Glomerular visceral epithelial cell (primary cell): ENCODE measurements at regions not wholly inside any gene's neighbourhood (a gene's known extent, or its start where the extent isn't known, plus 50 kb on each side); places are given as distances from the start of the nearest gene placed in this dataset.

Experiments used
- DNase-seq: peaks from one replicate; pipeline ENCODE4 v3.0.0-alpha.2; 2016; ENCODE audit errors: extremely low spot score

DNA sequence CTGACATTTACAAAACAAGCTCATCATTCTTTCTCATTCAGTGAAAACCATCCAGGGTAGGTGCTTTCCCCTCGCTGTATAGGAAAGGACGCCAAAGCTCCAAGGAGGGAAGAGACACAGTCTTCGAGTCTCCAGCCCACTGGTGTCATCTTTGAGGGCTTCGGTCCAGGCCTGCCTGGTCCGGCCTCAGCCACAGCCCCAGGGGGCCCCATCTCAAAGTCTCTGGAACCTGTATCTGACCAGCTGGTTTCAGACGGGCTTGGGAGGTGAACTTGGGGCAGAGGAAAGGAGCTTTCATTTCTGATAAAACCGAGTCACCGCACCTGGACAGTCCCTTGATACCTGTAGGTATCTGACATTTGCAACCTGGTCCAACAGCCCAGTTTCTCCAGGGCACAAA is 229.5 kb upstream of the RTL1 start:
- no peak for DNase-seq

DNA sequence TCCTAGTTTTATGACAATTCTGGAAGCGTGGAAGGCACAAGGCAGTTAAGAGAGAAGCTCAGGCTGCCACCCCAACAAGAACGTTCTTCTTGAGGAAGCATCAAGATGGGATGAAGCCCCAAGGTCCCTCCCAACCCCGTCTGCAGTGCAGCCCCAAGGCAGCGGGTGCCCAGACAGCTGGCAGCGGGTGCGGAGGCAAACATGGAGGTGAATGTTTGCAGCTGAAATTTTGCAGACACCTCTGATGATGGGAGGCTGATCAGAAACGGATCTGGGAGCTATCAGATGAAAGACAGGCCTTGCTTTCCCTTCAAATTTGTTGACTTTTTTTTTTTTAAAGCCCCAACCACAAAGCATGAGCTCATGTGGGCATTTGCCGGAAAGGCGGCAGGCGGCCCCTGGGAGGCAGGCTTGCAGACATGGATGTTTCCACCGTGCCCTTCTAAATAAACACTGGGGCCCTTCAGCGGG is 230.7 kb upstream of the RTL1 start:
- DNase-seq, result no peak

- no peak for DNase-seq
Observed at GRCh38 chr14:101134851-101135433, 231.4 kb upstream of the RTL1 start.

- no peak for DNase-seq
Observed at GRCh38 chr14:101135796-101136742, 232.5 kb upstream of the RTL1 start.

DNA sequence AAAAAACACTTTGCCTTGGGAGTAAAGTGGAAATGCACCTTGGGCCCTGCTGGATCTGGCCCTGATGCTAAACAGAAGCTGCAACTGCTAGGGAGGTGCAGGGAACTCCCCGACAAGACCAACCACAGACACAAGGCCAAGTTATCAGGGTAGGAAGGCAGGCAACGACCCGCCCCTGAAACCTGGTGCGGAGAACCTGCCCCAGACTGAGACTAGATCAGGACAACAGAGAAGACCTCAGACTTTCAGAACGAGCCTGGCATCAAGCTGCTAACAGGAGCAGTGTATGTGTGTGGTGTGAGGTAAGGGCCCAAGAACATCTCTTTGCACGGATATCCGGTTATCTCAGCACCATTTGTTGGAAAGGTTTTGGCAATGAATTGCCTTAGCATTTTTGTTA is 233.7 kb upstream of the RTL1 start:
- DNase-seq, result no peak

DNA sequence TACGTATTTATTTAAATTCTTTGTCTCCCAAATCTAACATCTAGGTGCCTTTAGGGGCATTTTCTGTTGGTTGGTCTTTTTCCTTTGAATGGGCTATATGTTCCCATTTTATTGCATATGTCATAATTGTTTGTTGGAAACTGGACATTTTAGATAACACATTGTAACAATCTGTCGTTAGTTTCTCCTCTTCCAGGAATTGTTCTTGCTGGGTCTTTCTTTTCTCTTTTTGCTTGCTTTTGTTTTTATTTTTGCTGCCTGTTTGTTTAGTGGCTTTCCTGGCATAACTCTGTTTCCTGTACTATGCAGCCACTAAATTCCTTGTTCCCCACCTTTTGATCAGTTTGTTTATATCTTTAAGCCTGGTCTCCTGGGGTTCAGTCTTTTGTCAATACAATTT is 244.3 kb upstream of the RTL1 start:
- DNase-seq, result no peak

GRCh38 chr14:101150039-101150610 is 246.6 kb upstream of the RTL1 start:
- DNase-seq, result no peak

- DNase-seq, result no peak
Observed at GRCh38 chr14:101151226-101151926, 247.9 kb upstream of the RTL1 start.

GRCh38 chr14:101151927-101152305 is 248.4 kb upstream of the RTL1 start:
- DNase-seq, result no peak

DNA sequence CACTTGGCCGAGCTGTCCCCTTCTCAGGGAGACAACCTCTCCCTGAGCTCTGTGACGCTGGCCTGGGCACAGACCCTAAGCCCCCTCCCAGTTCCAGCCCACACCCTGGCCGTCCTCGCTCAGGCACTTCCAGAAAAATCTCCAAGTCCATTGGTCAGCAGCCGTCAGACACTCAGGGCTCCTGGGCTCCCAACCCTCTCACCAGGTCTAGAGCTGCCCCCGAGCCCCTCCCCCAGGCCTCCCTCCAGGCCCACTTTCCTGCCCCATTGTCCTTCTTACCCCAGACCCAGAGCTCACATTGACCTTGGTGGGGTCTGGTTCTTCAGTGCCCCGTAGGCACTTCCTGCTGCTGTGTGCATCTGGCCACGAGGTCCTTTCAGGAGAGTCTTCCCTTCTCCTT is 249.3 kb upstream of the RTL1 start:
- no peak for DNase-seq

GRCh38 chr14:101153691-101154090 is 250.2 kb upstream of the RTL1 start:
- no peak for DNase-seq

- DNase-seq, result no peak
Observed at GRCh38 chr14:101155575-101155974, 252.1 kb upstream of the RTL1 start.

GRCh38 chr14:101167428-101167827 is 263.9 kb upstream of the RTL1 start:
- no peak for DNase-seq

DNA sequence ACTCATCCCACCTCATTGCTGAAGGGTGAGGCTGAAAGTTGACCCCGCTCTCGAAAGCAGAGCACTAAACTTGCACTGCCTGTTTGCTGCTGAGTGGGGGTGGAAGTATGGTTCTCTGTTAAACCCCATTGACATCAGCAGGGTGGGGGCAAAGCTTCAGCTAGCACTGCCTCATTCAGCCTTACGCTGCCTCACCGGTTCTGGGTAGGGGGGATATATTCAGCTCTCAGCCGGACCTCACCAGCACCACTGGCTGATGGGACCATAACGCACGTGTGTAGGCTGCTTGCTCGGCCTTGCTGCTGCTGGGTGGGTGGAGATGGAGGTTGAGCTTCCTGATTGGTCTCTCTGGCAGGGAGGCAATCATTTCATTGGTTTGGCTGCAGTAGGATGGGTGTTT is 265.7 kb upstream of the RTL1 start:
- DNase-seq, result no peak

DNA sequence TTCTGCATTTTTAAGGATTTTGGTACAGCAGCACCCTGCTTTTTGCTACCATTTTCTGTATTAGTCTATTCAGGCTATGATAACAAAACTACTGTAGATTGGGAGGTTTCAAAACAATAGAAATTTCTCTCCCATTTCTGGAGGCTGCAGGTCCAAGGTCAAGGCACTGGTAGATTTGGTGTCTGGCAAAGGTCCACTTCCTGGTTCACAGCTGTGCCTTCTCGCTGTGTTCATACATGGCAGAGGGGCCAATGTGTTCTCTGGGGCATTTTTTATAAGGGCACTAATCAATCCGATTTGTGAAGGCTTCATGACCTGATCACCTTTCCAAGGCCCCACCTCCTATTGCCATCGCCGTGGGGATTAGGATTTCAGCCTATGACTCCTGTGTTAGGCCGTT is 268.1 kb upstream of the RTL1 start:
- DNase-seq, result no peak

- no peak for DNase-seq
Observed at GRCh38 chr14:101173698-101174521, 270.4 kb upstream of the RTL1 start.

- no peak for DNase-seq
Observed at GRCh38 chr14:101174522-101174838, 271.0 kb upstream of the RTL1 start.

DNA sequence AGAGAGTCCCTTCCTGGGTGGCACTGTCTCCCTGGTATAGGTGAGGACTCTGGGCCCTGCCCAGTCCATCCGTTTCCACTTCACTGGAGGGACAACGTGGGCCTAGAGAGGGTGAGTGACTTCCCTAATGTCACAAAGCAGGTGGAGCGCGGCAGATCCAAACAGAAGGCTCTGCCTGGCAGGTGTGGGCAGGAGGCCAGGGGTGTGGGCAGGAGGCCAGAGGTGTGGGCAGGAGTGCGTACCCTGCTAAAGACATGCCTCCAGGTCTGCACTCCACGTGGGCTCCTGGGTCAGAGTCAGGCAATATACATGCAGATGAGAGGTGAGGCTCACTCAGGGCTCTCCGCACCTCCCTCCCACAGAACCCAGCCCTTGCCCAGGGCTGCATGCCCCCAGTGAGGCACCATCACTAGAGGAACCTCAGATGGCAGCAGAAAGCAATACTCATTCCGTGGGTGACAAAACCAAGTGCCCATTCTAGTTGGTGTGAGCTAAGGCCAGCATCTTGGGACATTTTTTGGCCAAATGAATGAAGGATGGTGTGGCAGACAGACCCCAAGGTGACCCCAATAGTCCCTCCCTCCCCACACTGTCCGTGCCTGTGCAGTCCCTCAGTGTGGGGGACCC is 271.6 kb upstream of the RTL1 start:
- no peak for DNase-seq

GRCh38 chr14:101175731-101176534 is 272.4 kb upstream of the RTL1 start:
- DNase-seq, result no peak

- no peak for DNase-seq
Observed at GRCh38 chr14:101176535-101177205, 273.1 kb upstream of the RTL1 start.
